Right lobe of liver (tissue), 4 donors: ENCODE measurements at regions not wholly inside any gene's neighbourhood (a gene's known extent, or its start where the extent isn't known, plus 50 kb on each side); places are given as distances from the start of the nearest gene placed in this dataset.

Experiments used
- POLR2A ChIP-seq: fragments of 450-650 bp; IDR thresholded peaks from one replicate; pipeline ENCODE4 v1.6.1; 2017; ENCODE audit warnings: antibody characterized with exemption, mild to moderate bottlenecking
- TF ChIP-seq, protein P1 (sequence below), 4 donors: fragments of 200-600 bp in 3 of 4; fragments of 450-650 bp in 1 of 4; IDR thresholded peaks; one replicate each; pipeline versions ENCODE4 v1.5.1 to v1.8.0; 2016 to 2022; ENCODE audit warnings: antibody characterized with exemption in 4 of 4, mild to moderate bottlenecking in 2 of 4
- donor health status: DM: no; HTN: no; CAD: no.
- donor health status: DM: no; HTN: no; CAD: no.
- donor health status: DM: no; HTN: yes; CAD: no.

DNA sequence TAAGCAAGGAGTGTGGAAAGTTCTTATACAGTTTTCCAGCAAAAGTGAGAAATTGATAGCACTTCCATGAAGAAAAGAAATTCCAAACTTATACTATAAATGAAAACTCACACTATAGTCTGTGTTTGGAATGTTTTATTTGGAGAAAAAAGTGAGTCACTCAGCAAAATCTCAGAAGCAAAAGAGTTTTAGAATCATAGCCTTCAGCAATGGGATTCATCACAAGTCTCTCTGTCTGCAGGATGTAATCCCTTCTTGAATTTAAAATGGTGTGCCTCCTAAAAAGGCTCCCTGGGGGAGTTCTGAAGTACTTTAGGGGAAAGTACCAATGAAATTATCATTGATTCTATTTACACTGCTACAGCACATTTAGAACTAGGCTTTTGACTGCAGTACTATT lies 756.4 kb downstream of the XPNPEP1 start:
- TF ChIP-seq, protein P1, sequence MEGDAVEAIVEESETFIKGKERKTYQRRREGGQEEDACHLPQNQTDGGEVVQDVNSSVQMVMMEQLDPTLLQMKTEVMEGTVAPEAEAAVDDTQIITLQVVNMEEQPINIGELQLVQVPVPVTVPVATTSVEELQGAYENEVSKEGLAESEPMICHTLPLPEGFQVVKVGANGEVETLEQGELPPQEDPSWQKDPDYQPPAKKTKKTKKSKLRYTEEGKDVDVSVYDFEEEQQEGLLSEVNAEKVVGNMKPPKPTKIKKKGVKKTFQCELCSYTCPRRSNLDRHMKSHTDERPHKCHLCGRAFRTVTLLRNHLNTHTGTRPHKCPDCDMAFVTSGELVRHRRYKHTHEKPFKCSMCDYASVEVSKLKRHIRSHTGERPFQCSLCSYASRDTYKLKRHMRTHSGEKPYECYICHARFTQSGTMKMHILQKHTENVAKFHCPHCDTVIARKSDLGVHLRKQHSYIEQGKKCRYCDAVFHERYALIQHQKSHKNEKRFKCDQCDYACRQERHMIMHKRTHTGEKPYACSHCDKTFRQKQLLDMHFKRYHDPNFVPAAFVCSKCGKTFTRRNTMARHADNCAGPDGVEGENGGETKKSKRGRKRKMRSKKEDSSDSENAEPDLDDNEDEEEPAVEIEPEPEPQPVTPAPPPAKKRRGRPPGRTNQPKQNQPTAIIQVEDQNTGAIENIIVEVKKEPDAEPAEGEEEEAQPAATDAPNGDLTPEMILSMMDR (IDR thresholded peaks at IDR 0.05) = no peak
- no peak for TF ChIP-seq POLR2A
